Cardiac septum (tissue), 1 donor: ENCODE measurements at regions not wholly inside any gene's neighbourhood (a gene's known extent, or its start where the extent isn't known, plus 50 kb on each side); places are given as distances from the start of the nearest gene placed in this dataset.
"Not testable (repeated sequence)": the region's sequence is repeated elsewhere in the genome, so short reads cannot be mapped to it uniquely, and the experiment has no call there.

Experiments
- DNase-seq: peaks from one replicate; pipeline ENCODE4 v3.0.0-alpha.2; 2020; ENCODE audit warnings: low spot score
- intact Hi-C: fragments of 100-400 bp; cut with DNase I; formaldehyde crosslinking; loops from one replicate; pipeline ENCODE4 v1.14.0; 2022
- donor health status: DM: no; HTN: no; CAD: no.

GRCh38 chr7:81277691-81278090 is 358.8 kb upstream of the SEMA3C start:
- intact Hi-C loops = no loop called here
- no peak for DNase-seq

- intact Hi-C loops = no loop called here
- no peak for DNase-seq
Measured at GRCh38 chr7:81273601-81274397, 354.9 kb upstream of the SEMA3C start.

DNA sequence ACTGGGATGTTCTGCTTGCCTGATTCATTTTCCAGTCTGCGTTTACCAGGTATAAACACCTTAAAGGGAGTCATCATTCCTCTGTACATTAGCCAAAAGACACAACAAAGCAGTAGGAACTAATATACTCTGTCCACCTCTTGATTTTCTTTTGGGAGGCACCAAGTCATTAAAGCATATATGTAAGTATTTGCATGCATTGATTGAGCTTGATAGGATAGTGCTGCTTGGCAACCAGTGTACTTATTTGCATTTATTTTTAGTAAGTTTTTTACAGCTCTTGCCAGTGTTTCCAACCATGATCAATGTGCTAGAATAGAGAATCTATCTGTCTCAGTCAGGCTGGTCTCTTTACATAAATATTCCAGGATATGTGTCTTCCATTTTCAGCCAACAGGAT is 353.3 kb upstream of the SEMA3C start:
- intact Hi-C loops = no loop called here
- no peak for DNase-seq

- intact Hi-C loops = no loop called here
- DNase-seq = no peak
Measured at GRCh38 chr7:81268551-81268950, 349.7 kb upstream of the SEMA3C start.

DNA sequence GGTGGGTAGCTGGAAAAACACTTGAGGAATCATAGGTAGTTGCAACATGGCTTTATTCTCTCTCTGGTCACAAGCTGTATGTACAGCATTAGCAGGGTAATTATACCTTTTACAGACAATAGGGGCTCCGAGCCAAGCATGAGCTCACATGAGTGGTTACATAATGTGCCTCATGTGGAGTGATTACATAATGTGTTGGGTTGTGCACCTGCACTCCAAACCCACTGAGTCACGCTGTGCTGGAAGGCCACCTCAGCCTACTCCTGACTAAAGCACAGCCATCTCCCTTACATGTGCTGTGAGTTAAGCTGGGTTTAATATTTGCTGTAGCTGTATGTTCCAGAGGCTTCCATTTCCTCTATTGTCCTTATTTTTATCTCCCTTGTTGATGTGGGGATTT is 348.7 kb upstream of the SEMA3C start:
- DNase-seq = no peak
- intact Hi-C loops = no loop called here

DNA sequence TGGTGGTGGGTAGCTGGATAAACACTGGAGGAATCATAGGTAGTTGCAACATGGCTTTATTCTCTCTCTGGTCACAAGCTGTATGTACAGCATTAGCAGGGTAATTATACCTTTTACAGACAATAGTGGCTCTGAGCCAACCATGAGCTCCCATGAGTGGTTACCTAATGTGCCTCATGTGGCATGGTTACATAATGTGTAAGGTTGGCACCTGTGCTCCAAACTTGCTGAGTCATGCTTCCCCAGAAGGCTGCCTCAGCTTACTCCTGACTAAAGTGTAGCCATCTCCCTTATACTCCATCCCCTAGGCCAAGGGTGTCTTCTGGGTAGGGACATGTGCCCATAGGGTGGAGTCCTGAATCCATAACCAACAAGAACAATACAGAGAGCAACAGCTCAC is 345.3 kb upstream of the SEMA3C start:
- no peak for DNase-seq
- intact Hi-C loops = loop anchor here (5.0 kb wide), 1 partner anchor 562 kb away; no protein-coding TSS in a partner anchor

DNA sequence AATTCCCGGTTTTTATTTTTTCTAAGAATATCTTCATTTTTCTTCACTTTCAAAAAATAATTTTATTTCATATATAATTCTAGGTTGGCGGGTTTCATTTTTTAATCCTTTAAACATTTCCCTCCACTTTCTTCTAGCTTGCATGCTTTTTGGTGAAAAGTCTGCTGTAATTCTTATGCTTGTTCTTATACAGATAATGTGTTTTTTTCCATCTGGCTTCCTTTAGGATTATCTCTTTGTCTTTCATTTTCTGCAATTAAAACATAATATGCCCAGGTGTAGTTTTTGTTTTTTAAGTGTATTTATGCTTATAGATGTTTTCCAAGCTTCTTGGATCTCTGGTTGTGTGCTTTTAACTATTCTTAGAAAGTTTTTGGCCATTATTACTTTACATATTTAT is 341.3 kb upstream of the SEMA3C start:
- intact Hi-C loops = loop anchor here (5.0 kb wide), 1 partner anchor 558 kb away; no protein-coding TSS in a partner anchor
- no peak for DNase-seq

GRCh38 chr7:81256991-81257390 is 338.1 kb upstream of the SEMA3C start:
- intact Hi-C loops = loop anchor here (1.0 kb wide), 1 partner anchor 338 kb away; the partner anchor contains the start of gene SEMA3C
- no peak for DNase-seq

DNA sequence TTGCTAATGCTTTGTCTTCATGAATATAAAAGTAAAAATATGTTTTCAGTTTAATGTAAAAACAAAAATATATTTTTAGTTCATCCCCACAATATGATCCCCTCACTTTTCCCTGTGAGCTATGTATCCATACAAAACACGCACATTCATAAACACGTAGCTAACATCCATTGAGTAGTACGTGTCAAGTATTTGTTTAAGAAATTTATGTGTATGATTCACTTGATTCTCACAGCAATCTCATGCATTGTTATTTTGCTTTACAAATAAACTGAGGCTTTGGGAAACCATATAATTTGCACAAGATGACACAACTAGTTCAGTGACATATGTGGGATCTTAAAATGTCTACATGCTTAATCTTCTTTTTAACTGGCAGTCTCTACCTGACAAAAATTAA is 329.6 kb upstream of the SEMA3C start:
- no peak for DNase-seq
- intact Hi-C loops = no loop called here

- DNase-seq, intact Hi-C loops: not testable (repeated sequence)
Measured at GRCh38 chr7:81247364-81247763, 328.5 kb upstream of the SEMA3C start.

DNA sequence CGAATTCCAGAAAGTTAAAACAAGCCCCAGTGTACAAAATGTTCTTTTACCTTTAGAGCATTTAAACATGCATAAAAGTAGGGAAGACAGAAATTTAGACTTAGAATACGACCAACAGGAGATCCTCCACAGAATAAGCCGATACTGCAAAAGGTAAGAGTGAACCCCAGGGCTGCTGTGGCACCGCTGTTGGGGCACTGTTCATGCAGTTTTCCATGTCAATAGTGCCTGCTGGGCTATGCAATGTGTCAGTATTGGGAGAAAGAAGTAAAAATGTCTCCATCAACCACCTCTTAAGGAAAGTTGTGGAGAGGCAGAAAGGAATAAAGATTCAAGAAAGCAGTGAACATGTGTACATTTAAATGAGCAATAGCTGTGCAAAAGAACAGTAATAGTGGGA is 326.5 kb upstream of the SEMA3C start:
- intact Hi-C loops = no loop called here
- DNase-seq = no peak

DNA sequence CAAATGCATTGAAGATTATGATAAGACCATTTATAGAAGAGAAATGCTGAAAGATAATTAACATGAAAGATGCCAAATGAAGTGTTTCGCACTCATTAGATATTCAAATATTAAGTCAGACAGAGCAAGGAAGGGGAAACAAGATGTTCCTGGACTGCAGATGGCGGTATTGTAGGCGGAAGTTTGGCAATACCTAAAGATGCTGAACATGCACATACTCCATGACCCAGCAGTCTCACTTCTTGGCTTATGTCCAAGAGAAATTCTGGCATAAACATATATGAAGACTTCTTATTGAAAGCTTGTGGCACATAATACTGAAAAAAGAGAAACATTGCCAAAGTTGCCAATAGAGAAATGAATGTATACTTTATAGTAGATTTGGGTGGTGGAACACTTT is 325.4 kb upstream of the SEMA3C start:
- DNase-seq = no peak
- intact Hi-C loops = no loop called here

DNA sequence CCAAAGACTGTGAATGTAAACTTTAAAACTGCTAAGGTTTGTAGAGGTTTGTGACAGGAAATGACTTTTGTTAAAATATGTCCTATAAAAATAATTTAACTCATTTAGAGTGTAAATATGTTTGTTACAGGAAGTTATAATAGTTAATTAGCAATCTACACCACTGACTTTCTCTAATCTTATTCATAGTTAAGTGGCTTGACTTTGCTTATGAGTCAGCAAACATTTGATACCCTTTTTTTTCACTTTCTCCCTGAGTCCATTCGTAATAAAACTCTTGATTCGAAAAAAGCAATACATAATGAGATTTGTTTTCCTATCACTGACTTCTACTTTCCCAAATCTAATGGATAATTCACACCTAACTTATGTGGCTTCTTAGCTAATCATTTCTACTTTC is 317.7 kb upstream of the SEMA3C start:
- intact Hi-C loops = no loop called here
- DNase-seq = no peak

- intact Hi-C loops = no loop called here
- DNase-seq = no peak
Measured at GRCh38 chr7:81235997-81236396, 317.1 kb upstream of the SEMA3C start.

DNA sequence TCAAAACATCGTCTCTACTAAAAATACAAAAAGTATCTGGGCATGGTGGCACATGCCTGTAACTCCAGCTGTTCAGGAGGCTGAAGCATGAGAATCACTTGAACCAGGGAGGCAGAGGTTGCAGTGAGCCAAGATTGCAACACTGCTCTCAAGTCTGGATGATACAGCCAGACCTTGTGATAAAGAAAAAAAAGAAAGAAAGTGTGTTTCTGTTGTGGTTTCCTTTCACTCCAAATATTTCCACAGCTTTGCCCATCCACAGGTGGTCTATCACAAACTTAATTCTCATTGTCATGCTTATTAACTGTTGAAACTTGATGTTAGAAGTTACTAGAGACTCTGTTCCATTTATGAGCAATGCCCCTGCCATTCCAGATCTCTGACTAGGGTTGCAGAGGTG is 316.0 kb upstream of the SEMA3C start:
- DNase-seq = no peak
- intact Hi-C loops = no loop called here

DNA sequence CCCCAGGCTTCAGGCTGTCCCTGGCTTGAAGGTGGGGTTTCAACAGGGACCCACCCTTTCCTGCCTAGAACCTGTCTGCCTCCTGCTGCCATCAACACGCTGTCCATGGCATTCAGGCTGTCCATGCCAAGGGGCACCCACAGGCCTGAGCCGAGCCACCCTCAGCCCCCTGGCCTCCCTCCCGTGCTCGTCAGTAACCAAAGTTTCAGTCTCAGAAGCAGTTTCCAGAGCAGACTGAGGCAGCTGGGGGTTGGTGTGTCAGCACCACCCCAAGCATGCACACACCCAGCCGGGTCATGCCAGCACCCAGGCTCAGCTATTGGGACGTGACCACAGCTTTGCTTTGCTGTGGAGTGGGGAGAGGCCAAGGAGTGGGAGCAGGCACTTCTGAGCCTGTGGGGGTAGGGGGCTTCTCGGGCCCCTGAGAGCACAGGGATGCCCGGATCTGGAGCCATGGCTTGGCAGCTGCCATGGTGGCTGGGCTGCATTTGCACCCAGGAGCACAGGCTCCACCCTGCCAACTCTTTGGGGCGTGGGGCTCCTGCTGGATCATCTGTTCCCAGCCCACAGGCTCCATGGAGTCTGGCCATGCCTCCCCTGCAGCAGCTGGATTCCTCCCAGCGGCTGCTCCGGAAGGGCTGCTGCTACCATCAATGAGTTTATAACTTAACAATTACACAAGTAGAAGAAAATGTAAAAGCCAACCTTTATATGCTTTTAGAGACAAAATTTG is 314.5 kb upstream of the SEMA3C start:
- intact Hi-C loops = no loop called here
- no peak for DNase-seq

DNA sequence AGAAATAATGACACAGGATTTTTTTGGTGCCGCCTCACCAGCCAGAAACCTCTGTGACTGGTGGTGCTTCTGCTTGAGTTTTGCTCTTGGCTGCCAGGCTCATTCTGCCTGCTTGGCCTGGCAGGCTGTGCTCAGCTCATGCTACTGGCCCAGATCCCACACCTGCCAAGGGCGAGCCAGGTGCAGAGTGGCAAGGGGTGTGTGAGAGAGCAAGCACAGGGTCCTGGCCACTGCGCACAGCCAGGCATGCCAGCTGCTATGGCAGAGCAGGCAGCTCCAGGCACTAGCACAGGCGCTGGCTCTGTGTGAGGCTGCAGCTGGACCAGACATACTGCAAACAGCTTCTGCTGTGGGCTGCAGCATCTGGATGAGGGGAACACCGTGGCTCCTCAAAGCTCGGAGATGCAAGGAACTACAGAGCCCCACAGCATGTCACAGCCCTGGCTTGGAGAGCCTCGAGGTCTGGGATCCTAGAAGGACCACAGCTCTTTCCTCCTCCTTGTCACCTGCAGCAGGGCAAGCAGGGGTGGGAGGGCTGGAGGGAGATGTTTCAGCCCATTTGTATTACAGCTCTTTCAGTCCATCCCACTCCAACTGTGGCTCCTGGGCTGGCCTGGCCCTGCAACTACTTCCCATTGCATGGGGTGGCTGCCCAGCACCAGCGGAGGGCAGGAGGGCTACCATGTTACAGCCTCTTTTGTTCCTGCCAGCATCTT is 313.4 kb upstream of the SEMA3C start:
- no peak for DNase-seq
- intact Hi-C loops = no loop called here

DNA sequence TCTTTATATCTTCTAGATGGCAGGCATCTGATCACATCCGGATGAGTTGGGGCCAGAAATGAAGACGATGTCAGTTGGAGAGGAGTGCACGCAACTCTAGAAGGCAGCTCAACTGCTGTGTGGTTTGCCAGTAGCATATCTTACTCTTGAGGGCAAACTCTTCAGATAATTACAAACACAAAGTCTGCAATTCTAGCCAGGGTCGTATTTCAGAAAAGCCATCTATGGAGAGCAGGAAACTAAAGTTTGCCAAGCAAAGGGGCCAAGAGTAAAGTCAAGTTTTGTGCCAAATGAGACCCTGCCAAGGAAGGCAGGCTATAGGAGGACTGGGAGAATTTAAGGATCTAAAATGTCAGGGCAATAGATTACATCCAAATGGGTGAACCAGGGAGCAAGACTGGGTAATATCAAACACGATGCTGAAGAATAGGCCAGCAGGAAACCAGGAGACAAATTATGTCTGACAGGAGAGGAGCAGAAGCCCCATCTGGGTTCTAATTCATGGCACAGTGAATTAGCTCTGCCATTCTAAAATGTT is 312.5 kb upstream of the SEMA3C start:
- intact Hi-C loops = no loop called here
- DNase-seq = no peak

DNA sequence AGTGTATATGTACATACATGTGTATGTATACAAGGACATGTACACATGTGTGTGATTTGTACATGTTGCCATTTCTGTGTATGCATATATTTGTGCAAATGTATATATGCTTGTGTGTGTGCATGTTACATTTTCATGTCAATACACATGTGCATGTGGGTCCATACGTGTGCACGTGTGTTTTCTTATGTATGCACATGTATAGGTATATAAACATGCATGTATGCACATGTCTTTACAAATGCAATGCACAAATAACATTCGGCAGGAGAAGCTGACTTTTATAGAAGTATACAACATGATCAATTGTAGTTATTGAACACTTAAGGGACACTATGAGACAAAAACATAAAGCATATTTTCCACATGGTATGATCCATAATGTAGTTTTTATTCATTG is 307.4 kb upstream of the SEMA3C start:
- intact Hi-C loops = no loop called here
- no peak for DNase-seq

DNA sequence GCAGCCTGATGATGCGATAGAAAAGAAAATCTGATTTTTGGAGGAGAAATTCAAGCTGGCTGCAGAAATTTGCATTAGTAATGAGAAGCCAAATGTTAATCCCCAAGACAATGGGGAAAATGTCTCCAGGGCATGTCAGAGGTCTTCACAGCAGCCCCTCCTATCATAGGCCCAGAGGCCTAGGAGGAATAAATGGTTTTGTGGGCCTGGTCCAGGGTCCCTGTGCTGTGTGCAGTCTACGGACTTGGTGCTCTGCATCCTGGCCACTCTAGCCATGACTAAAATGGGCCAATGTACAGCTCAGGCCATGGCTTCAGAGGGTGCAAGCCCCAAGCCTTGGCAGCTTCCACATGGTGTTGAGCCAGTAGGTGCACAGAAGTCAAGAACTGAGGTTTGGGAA is 303.8 kb upstream of the SEMA3C start:
- DNase-seq, intact Hi-C loops: not testable (repeated sequence)
